SK-N-MC (cell line): ENCODE measurements at regions not wholly inside any gene's neighbourhood (a gene's known extent, or its start where the extent isn't known, plus 50 kb on each side); places are given as distances from the start of the nearest gene placed in this dataset.

Experiments
- EZH2 ChIP-seq: fragments of 200-600 bp; sonication (generic); IDR thresholded peaks from one replicate; pipeline ENCODE4 v1.6.1; 2017; ENCODE audit warnings: antibody characterized with exemption
- FOXP2 ChIP-seq: optimal IDR thresholded peaks from 2 replicates; pipeline ENCODE3; 2011; ENCODE audit warnings: mild to moderate bottlenecking, moderate library complexity; ENCODE audit not compliant: insufficient read depth; ENCODE audit errors: extremely low read length, control extremely low read depth
- POLR2AphosphoS5 ChIP-seq: IDR thresholded peaks from 2 replicates; pipeline ENCODE4 v1.6.1; 2012; ENCODE audit warnings: mild to moderate bottlenecking, low read depth, low read length, borderline replicate concordance

DNA sequence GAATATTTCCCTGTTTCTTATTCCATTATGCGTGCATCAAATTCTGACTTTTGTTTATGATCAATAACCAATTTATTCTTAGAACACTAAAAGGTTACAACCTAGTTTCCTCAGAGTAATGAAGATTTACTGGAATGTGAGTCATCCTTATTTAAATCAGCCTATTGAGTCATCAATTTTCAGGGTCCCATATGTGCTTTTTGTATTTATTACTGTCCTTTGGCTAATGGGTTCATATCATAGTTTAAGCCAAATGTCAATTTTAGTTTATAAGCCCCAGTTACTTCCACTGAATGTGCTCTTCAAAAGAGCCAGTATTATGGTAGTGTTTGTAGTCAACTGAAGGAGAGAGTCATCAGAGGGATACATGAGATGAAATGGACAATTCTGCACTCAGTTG is 359.2 kb downstream of the PRR16 start:
- TF ChIP-seq POLR2AphosphoS5 (no peak), EZH2 (no peak), FOXP2 (no peak)
